HG03066 (cell line): ENCODE measurements at regions not wholly inside any gene's neighbourhood (a gene's known extent, or its start where the extent isn't known, plus 50 kb on each side); places are given as distances from the start of the nearest gene placed in this dataset.
"Not testable (repeated sequence)": the region's sequence is repeated elsewhere in the genome, so short reads cannot be mapped to it uniquely, and the experiment has no call there.

ENCODE experiments used
- ATAC-seq: cut with Tn5 transposase; IDR thresholded peaks from one replicate; pipeline ENCODE4 v1.9.1; 2021; ENCODE audit warnings: low read depth; ENCODE audit not compliant: unreplicated experiment

- no peak for ATAC-seq
Measured at GRCh38 chr4:160276785-160277325, 1174.0 kb downstream of the RAPGEF2 start.

GRCh38 chr4:160283081-160283480, 1180.2 kb downstream of the RAPGEF2 start:
- no peak for ATAC-seq

GRCh38 chr4:160284516-160284915, 1181.6 kb downstream of the RAPGEF2 start:
- ATAC-seq = no peak

- ATAC-seq = no peak
Measured at GRCh38 chr4:160286051-160286450, 1183.2 kb downstream of the RAPGEF2 start.

- no peak for ATAC-seq
Measured at GRCh38 chr4:160296476-160296875, 1193.6 kb downstream of the RAPGEF2 start.

- no peak for ATAC-seq
Measured at GRCh38 chr4:160299177-160299576, 1196.3 kb downstream of the RAPGEF2 start.

- no peak for ATAC-seq
Measured at GRCh38 chr4:160299608-160300007, 1196.7 kb downstream of the RAPGEF2 start.

- ATAC-seq = no peak
Measured at GRCh38 chr4:160316036-160316435, 1213.2 kb downstream of the RAPGEF2 start.

GRCh38 chr4:160318567-160319220, 1215.8 kb downstream of the RAPGEF2 start:
- ATAC-seq = no peak

- ATAC-seq = no peak
Measured at GRCh38 chr4:160319221-160319867, 1216.5 kb downstream of the RAPGEF2 start.

GRCh38 chr4:160319868-160320260, 1217.0 kb downstream of the RAPGEF2 start:
- ATAC-seq = no peak

GRCh38 chr4:160326110-160326509, 1223.2 kb downstream of the RAPGEF2 start:
- ATAC-seq = no peak

GRCh38 chr4:160347197-160347596, 1244.3 kb downstream of the RAPGEF2 start:
- no peak for ATAC-seq

- ATAC-seq = no peak
Measured at GRCh38 chr4:160350944-160351343, 1248.1 kb downstream of the RAPGEF2 start.

GRCh38 chr4:160352637-160353036, 1249.8 kb downstream of the RAPGEF2 start:
- ATAC-seq = no peak

- ATAC-seq = no peak
Measured at GRCh38 chr4:160353548-160353947, 1250.7 kb downstream of the RAPGEF2 start.

- no peak for ATAC-seq
Measured at GRCh38 chr4:160362478-160362877, 1259.6 kb downstream of the RAPGEF2 start.

- ATAC-seq = no peak
Measured at GRCh38 chr4:160364217-160364616, 1261.3 kb downstream of the RAPGEF2 start.

- ATAC-seq = not testable (repeated sequence)
Measured at GRCh38 chr4:160364665-160365064, 1261.8 kb downstream of the RAPGEF2 start.

GRCh38 chr4:160365383-160365782, 1262.5 kb downstream of the RAPGEF2 start:
- not testable (repeated sequence) for ATAC-seq

GRCh38 chr4:160370046-160370445, 1267.2 kb downstream of the RAPGEF2 start:
- ATAC-seq = no peak

GRCh38 chr4:160371446-160371845, 1268.6 kb downstream of the RAPGEF2 start:
- no peak for ATAC-seq
